HL-60 (cell line): ENCODE measurements at regions not wholly inside any gene's neighbourhood (a gene's known extent, or its start where the extent isn't known, plus 50 kb on each side); places are given as distances from the start of the nearest gene placed in this dataset.

Experiments used
- DNase-seq, 2 experiments: peaks; one replicate each; pipeline ENCODE4 v3.0.0-alpha.2; 2010 to 2020; ENCODE audit warnings: low read depth in 1 of 2, low spot score in 1 of 2
- H3K27ac ChIP-seq: fragments of 250-450 bp; sonication (Bioruptor Pico); replicated peaks from 2 replicates; pipeline ENCODE4 v1.5.1; 2020; ENCODE audit warnings: mild to moderate bottlenecking, moderate library complexity
- H3K27me3 ChIP-seq: fragments of 250-450 bp; sonication (Bioruptor Pico); 2 replicates; pipeline ENCODE4 v1.5.1; 2021; ENCODE audit warnings: mild to moderate bottlenecking, moderate library complexity; ENCODE audit not compliant: insufficient read depth, poor library complexity, severe bottlenecking
- H3K4me3 ChIP-seq: replicated peaks from 2 replicates; pipeline ENCODE4 v1.5.1; 2011; ENCODE audit warnings: mild to moderate bottlenecking, control low read depth, low read length; ENCODE audit not compliant: insufficient read depth
- CTCF ChIP-seq: IDR thresholded peaks from one replicate; pipeline ENCODE4 v1.5.1; 2011; ENCODE audit warnings: low read length, control low read depth, inconsistent platforms; ENCODE audit not compliant: insufficient read depth
- GABPA ChIP-seq: IDR thresholded peaks from 2 replicates; pipeline ENCODE4 v1.6.1; 2012; ENCODE audit warnings: low read depth
- POLR2AphosphoS5 ChIP-seq: IDR thresholded peaks from 2 replicates; pipeline ENCODE4 v1.6.1; 2012; ENCODE audit warnings: low read depth
- REST ChIP-seq: IDR thresholded peaks from 2 replicates; pipeline ENCODE4 v1.6.1; 2012; ENCODE audit warnings: low read depth; ENCODE audit not compliant: insufficient replicate concordance
- SPI1 ChIP-seq: IDR thresholded peaks from 2 replicates; pipeline ENCODE4 v1.6.1; 2012; ENCODE audit warnings: low read depth, mild to moderate bottlenecking, borderline replicate concordance

GRCh38 chr16:86965331-86965730 lies 351.9 kb downstream of the C16orf95 start:
- Histone ChIP-seq H3K4me3 (no peak overlapping the region), H3K27ac (no peak overlapping the region), H3K27me3 (no peaks in the 10 kb centered on the region)
- TF ChIP-seq GABPA = no peak
- TF ChIP-seq CTCF = no peak
- TF ChIP-seq POLR2AphosphoS5 = no peak
- no peak for TF ChIP-seq REST
- TF ChIP-seq SPI1 = no peak
- DNase-seq = no peak

- Histone ChIP-seq H3K27me3 (no peaks in the 10 kb centered on the region), H3K27ac (no peak overlapping the region), H3K4me3 (no peak overlapping the region)
- no peak for DNase-seq
- TF ChIP-seq SPI1 (no peak), GABPA (no peak), CTCF (no peak), REST (no peak), POLR2AphosphoS5 (no peak)
Measured at GRCh38 chr16:86965840-86966550, 351.2 kb downstream of the C16orf95 start.

- no peak for DNase-seq
- H3K27me3 ChIP-seq = no peaks in the 10 kb centered on the region
- H3K4me3 ChIP-seq = no peak overlapping the region
- TF ChIP-seq SPI1 = no peak
- TF ChIP-seq CTCF = no peak
- no peak for TF ChIP-seq REST
- no peak for TF ChIP-seq GABPA
- no peak overlapping the region for H3K27ac ChIP-seq
Measured at GRCh38 chr16:86966777-86967176, 350.4 kb downstream of the C16orf95 start.
